Astrocyte of the spinal cord (primary cell): ENCODE measurements at regions not wholly inside any gene's neighbourhood (a gene's known extent, or its start where the extent isn't known, plus 50 kb on each side); places are given as distances from the start of the nearest gene placed in this dataset.
A peak's percentile ranks its signal among the peaks of the same experiment; 100 is the strongest.

Source experiments
- DNase-seq: peaks from one replicate; pipeline ENCODE4 v3.0.0; 2011; ENCODE audit warnings: low read depth, low spot score
- H3K4me3 ChIP-seq: 2 replicates; pipeline ENCODE4 v1.5.1; 2011; ENCODE audit warnings: low read depth, mild to moderate bottlenecking, low read length, moderate library complexity
- in situ Hi-C: cut with HindIII; loops from 2 replicates; pipeline ENCODE4 v1.10.0; 2017; ENCODE audit warnings: low sequenced_read_pairs
- TF ChIP-seq, protein P1 (sequence below): IDR thresholded peaks from 2 replicates; pipeline ENCODE4 v1.5.1; 2012; ENCODE audit warnings: low read depth, mild to moderate bottlenecking, low read length, inconsistent platforms

GRCh38 chr15:35616498-35617271, 70.7 kb upstream of the DPH6 start:
- TF ChIP-seq, protein P1, sequence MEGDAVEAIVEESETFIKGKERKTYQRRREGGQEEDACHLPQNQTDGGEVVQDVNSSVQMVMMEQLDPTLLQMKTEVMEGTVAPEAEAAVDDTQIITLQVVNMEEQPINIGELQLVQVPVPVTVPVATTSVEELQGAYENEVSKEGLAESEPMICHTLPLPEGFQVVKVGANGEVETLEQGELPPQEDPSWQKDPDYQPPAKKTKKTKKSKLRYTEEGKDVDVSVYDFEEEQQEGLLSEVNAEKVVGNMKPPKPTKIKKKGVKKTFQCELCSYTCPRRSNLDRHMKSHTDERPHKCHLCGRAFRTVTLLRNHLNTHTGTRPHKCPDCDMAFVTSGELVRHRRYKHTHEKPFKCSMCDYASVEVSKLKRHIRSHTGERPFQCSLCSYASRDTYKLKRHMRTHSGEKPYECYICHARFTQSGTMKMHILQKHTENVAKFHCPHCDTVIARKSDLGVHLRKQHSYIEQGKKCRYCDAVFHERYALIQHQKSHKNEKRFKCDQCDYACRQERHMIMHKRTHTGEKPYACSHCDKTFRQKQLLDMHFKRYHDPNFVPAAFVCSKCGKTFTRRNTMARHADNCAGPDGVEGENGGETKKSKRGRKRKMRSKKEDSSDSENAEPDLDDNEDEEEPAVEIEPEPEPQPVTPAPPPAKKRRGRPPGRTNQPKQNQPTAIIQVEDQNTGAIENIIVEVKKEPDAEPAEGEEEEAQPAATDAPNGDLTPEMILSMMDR, result no peak
- H3K4me3 ChIP-seq, result no peak overlapping the region
- no peak for DNase-seq
- in situ Hi-C loops, result no loop called here

- in situ Hi-C loops, result no loop called here
- TF ChIP-seq, protein P1, result no peak
These were observed 72.6 kb upstream of the DPH6 start for GRCh38 chr15:35618260-35619188.

GRCh38 chr15:35622641-35623340, 76.8 kb upstream of the DPH6 start:
- no peak overlapping the region for H3K4me3 ChIP-seq
- DNase-seq, result no peak
- TF ChIP-seq, protein P1, result no peak
- in situ Hi-C loops, result no loop called here

More at GRCh38 chr15:35618260-35619188, 72.6 kb upstream of the DPH6 start:
- no peak overlapping the region for H3K4me3 ChIP-seq
- no peak for DNase-seq

- in situ Hi-C loops, result no loop called here
- TF ChIP-seq, protein P1, result no peak
- H3K4me3 ChIP-seq, result no peak overlapping the region
- peak; percentile 54 for DNase-seq
These were observed 78.9 kb upstream of the DPH6 start for GRCh38 chr15:35624881-35625280.

DNA sequence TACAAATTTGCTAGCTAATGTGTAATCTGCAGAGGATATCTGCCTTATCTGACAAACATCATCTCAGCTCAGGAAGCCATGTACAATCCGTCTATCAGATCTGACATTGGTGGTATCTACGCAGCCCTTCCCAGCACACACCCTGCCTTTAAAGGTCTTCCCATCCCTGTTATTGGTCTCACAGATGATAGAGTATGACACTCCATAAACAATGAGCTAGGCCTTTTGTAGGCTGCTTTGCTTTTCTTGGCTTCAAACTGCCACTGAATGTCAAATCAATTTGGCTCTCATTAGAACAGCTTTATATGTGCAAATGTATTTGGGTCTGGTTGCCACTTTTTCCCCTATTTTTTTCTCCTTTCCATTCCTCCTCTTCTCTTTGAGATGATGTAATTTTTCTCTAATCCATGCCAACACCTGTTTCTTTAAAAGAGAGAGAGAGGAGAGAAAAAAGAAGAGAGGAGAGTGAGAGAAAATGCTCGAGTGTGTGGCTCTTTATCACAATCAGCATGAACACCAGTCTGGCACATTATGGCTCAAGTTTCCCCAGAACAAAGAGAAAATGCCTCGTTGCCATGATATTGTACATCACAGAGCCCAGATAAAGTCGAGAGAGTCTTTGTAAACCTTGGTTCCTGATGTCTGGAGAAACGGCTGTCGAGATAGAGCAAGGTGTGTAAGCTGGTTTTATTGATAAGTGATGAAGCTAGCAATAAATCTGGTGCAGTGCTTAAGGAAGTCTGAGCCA, 80.8 kb upstream of the DPH6 start:
- TF ChIP-seq, protein P1, result no peak

More for the DNA sequence above, 80.8 kb upstream of the DPH6 start:
- H3K4me3 ChIP-seq, result no peak overlapping the region
- DNase-seq, result no peak
- in situ Hi-C loops, result no loop called here
